Immature natural killer cell (primary cell): ENCODE measurements at regions not wholly inside any gene's neighbourhood (a gene's known extent, or its start where the extent isn't known, plus 50 kb on each side); places are given as distances from the start of the nearest gene placed in this dataset.
"Not testable (repeated sequence)": the region's sequence is repeated elsewhere in the genome, so short reads cannot be mapped to it uniquely, and the experiment has no call there.

Source experiments
- DNase-seq, 3 donors: peaks; one replicate each; pipeline ENCODE4 v3.0.0; 2022; ENCODE audit warnings: mixed read lengths in 1 of 3
- H3K27ac Mint-ChIP-seq, 6 donors: one replicate each; pipeline ENCODE4 v1.8.0; 2020; ENCODE audit warnings: mixed read lengths in 6 of 6, mild to moderate bottlenecking in 5 of 6, inconsistent platforms in 4 of 6, moderate library complexity in 3 of 6
- H3K27me3 Mint-ChIP-seq, 3 donors: one replicate each; pipeline ENCODE4 v1.8.0; 2020 to 2021; ENCODE audit warnings: low read depth in 3 of 3, mild to moderate bottlenecking in 3 of 3, mixed read lengths in 3 of 3, moderate library complexity in 3 of 3, inconsistent platforms in 1 of 3
- H3K36me3 Mint-ChIP-seq, 3 donors: one replicate each; pipeline ENCODE4 v1.8.0; 2020; ENCODE audit warnings: mixed read lengths in 3 of 3, inconsistent platforms in 2 of 3, mild to moderate bottlenecking in 2 of 3
- H3K4me1 Mint-ChIP-seq, 2 donors: one replicate each; pipeline ENCODE4 v1.8.0; 2020; ENCODE audit warnings: inconsistent platforms in 2 of 2, mild to moderate bottlenecking in 2 of 2, mixed read lengths in 2 of 2, moderate library complexity in 1 of 2
- H3K4me3 Mint-ChIP-seq, 5 donors: one replicate each; pipeline ENCODE4 v1.8.0; 2020; ENCODE audit warnings: mild to moderate bottlenecking in 5 of 5, mixed read lengths in 5 of 5, inconsistent platforms in 3 of 5, moderate library complexity in 3 of 5
- H3K9me3 Mint-ChIP-seq, 6 donors: one replicate each; pipeline ENCODE4 v1.8.0; 2020; ENCODE audit warnings: mild to moderate bottlenecking in 6 of 6, mixed read lengths in 6 of 6, inconsistent platforms in 4 of 6, moderate library complexity in 3 of 6

- H3K27ac Mint-ChIP-seq = no peak overlapping the region
- H3K36me3 Mint-ChIP-seq = no peaks in the 10 kb centered on the region
Measured at GRCh38 chr14:55908106-55908505, 210.1 kb upstream of the PELI2 start.

GRCh38 chr14:55909879-55910278 lies 208.3 kb upstream of the PELI2 start:
- no peak overlapping the region for H3K27ac Mint-ChIP-seq

More at GRCh38 chr14:55908106-55908505, 210.1 kb upstream of the PELI2 start:
- H3K9me3 Mint-ChIP-seq = peaks cover 0 to 2% (median 0%) of the 10 kb centered on the region in 6 donors
- peaks cover 0 to 3% (median 1%) of the 10 kb centered on the region in 3 donors for H3K27me3 Mint-ChIP-seq
- H3K4me1 Mint-ChIP-seq = no peaks in the 10 kb centered on the region
- H3K4me3 Mint-ChIP-seq = no peak overlapping the region
- no peak for DNase-seq

GRCh38 chr14:55910601-55911243 lies 207.5 kb upstream of the PELI2 start:
- Mint-ChIP-seq H3K9me3 (peaks cover 0 to 2% (median 0%) of the 10 kb centered on the region in 6 donors), H3K4me1 (no peaks in the 10 kb centered on the region), H3K27ac (no peak overlapping the region), H3K4me3 (no peak overlapping the region), H3K27me3 (peaks cover 1 to 4% (median 1%) of the 10 kb centered on the region in 3 donors), H3K36me3 (no peaks in the 10 kb centered on the region)
- no peak for DNase-seq

More at GRCh38 chr14:55909879-55910278, 208.3 kb upstream of the PELI2 start:
- Mint-ChIP-seq H3K9me3 (peaks cover 0 to 2% (median 0%) of the 10 kb centered on the region in 6 donors), H3K36me3 (no peaks in the 10 kb centered on the region), H3K4me1 (no peaks in the 10 kb centered on the region), H3K4me3 (no peak overlapping the region), H3K27me3 (peaks cover under 1 to 1% (median 1%) of the 10 kb centered on the region in 3 donors)
- DNase-seq = no peak

GRCh38 chr14:55911776-55912175 lies 206.4 kb upstream of the PELI2 start:
- no peak overlapping the region for H3K27ac Mint-ChIP-seq
- no peak for DNase-seq
- H3K27me3 Mint-ChIP-seq = peaks cover 1 to 4% (median 1%) of the 10 kb centered on the region in 3 donors
- no peaks in the 10 kb centered on the region for H3K4me1 Mint-ChIP-seq
- H3K4me3 Mint-ChIP-seq = no peak overlapping the region
- H3K36me3 Mint-ChIP-seq = no peaks in the 10 kb centered on the region
- peaks cover 0 to 2% (median 0%) of the 10 kb centered on the region in 6 donors for H3K9me3 Mint-ChIP-seq

- Mint-ChIP-seq H3K9me3 (peaks cover 0 to 2% (median 0%) of the 10 kb centered on the region in 6 donors), H3K4me1 (no peaks in the 10 kb centered on the region), H3K27me3 (peaks cover 0 to 8% (median 1%) of the 10 kb centered on the region in 3 donors), H3K4me3 (no peak overlapping the region), H3K36me3 (no peaks in the 10 kb centered on the region), H3K27ac (no peak overlapping the region)
- DNase-seq = no peak
Measured at GRCh38 chr14:55912344-55912743, 205.9 kb upstream of the PELI2 start.

- peaks cover 0 to 2% (median 0%) of the 10 kb centered on the region in 6 donors for H3K9me3 Mint-ChIP-seq
- no peak for DNase-seq
- peaks cover 0 to 9% (median 1%) of the 10 kb centered on the region in 3 donors for H3K27me3 Mint-ChIP-seq
- H3K27ac Mint-ChIP-seq = no peak overlapping the region
- no peaks in the 10 kb centered on the region for H3K36me3 Mint-ChIP-seq
- H3K4me1 Mint-ChIP-seq = no peaks in the 10 kb centered on the region
- H3K4me3 Mint-ChIP-seq = no peak overlapping the region
Measured at GRCh38 chr14:55913324-55914025, 204.7 kb upstream of the PELI2 start.

- H3K27me3 Mint-ChIP-seq = peaks cover 0 to 12% (median 3%) of the 10 kb centered on the region in 3 donors
- no peaks in the 10 kb centered on the region for H3K36me3 Mint-ChIP-seq
- no peak overlapping the region for H3K27ac Mint-ChIP-seq
- no peaks in the 10 kb centered on the region for H3K4me1 Mint-ChIP-seq
- H3K9me3 Mint-ChIP-seq = peaks cover 0 to 3% (median 0%) of the 10 kb centered on the region in 6 donors
- DNase-seq = no peak
- H3K4me3 Mint-ChIP-seq = no peak overlapping the region
Measured at GRCh38 chr14:55914771-55915170, 203.4 kb upstream of the PELI2 start.

- Mint-ChIP-seq H3K27ac (no peak overlapping the region), H3K4me3 (no peak overlapping the region), H3K27me3 (peaks cover 0 to 15% (median 3%) of the 10 kb centered on the region in 3 donors)
Measured at GRCh38 chr14:55915456-55915855, 202.8 kb upstream of the PELI2 start.

GRCh38 chr14:55919800-55920199 lies 198.4 kb upstream of the PELI2 start:
- H3K36me3 Mint-ChIP-seq, H3K4me1 Mint-ChIP-seq, H3K27ac Mint-ChIP-seq: not testable (repeated sequence)

More at GRCh38 chr14:55915456-55915855, 202.8 kb upstream of the PELI2 start:
- Mint-ChIP-seq H3K36me3 (no peaks in the 10 kb centered on the region), H3K4me1 (no peaks in the 10 kb centered on the region), H3K9me3 (peaks cover 0 to 3% (median 0%) of the 10 kb centered on the region in 6 donors)
- no peak for DNase-seq

GRCh38 chr14:55921511-55921910 lies 196.7 kb upstream of the PELI2 start:
- DNase-seq = no peak
- Mint-ChIP-seq H3K4me3 (no peak overlapping the region), H3K27me3 (peaks cover 2 to 10% (median 4%) of the 10 kb centered on the region in 3 donors), H3K4me1 (no peaks in the 10 kb centered on the region), H3K9me3 (peaks cover 0 to 5% (median 0%) of the 10 kb centered on the region in 6 donors), H3K36me3 (no peaks in the 10 kb centered on the region), H3K27ac (no peak overlapping the region)

More at GRCh38 chr14:55919800-55920199, 198.4 kb upstream of the PELI2 start:
- H3K4me3 Mint-ChIP-seq, H3K9me3 Mint-ChIP-seq, DNase-seq: not testable (repeated sequence)
- H3K27me3 Mint-ChIP-seq = peaks cover 2 to 15% (median 4%) of the 10 kb centered on the region in 3 donors

- peaks cover 2 to 7% (median 2%) of the 10 kb centered on the region in 3 donors for H3K27me3 Mint-ChIP-seq
- no peaks in the 10 kb centered on the region for H3K36me3 Mint-ChIP-seq
- no peak overlapping the region for H3K27ac Mint-ChIP-seq
- H3K9me3 Mint-ChIP-seq = peaks cover 0 to 3% (median 0%) of the 10 kb centered on the region in 6 donors
- no peak for DNase-seq
- no peak overlapping the region for H3K4me3 Mint-ChIP-seq
- H3K4me1 Mint-ChIP-seq = no peaks in the 10 kb centered on the region
Measured at GRCh38 chr14:55926007-55926406, 192.2 kb upstream of the PELI2 start.

- peaks cover 0 to 1% (median 0%) of the 10 kb centered on the region in 3 donors for H3K36me3 Mint-ChIP-seq
- no peak for DNase-seq
- peaks cover 0 to 3% (median 0%) of the 10 kb centered on the region in 6 donors for H3K9me3 Mint-ChIP-seq
- peaks cover 2 to 7% (median 4%) of the 10 kb centered on the region in 3 donors for H3K27me3 Mint-ChIP-seq
- no peak overlapping the region for H3K4me3 Mint-ChIP-seq
- H3K27ac Mint-ChIP-seq = no peak overlapping the region
- no peaks in the 10 kb centered on the region for H3K4me1 Mint-ChIP-seq
Measured at GRCh38 chr14:55927028-55927427, 191.2 kb upstream of the PELI2 start.

GRCh38 chr14:55928276-55928675 lies 189.9 kb upstream of the PELI2 start:
- Mint-ChIP-seq H3K27me3 (peaks cover 4 to 7% (median 6%) of the 10 kb centered on the region in 3 donors), H3K27ac (no peak overlapping the region), H3K4me1 (no peaks in the 10 kb centered on the region), H3K9me3 (peaks cover 0 to 3% (median 0%) of the 10 kb centered on the region in 6 donors), H3K36me3 (peaks cover 0 to 4% (median 0%) of the 10 kb centered on the region in 3 donors), H3K4me3 (no peak overlapping the region)
- DNase-seq = no peak

- Mint-ChIP-seq H3K4me3 (no peak overlapping the region), H3K9me3 (peaks cover 0 to 3% (median 0%) of the 10 kb centered on the region in 6 donors), H3K36me3 (peaks cover 0 to 4% (median 0%) of the 10 kb centered on the region in 3 donors), H3K27ac (no peak overlapping the region), H3K27me3 (peaks cover 2 to 6% (median 5%) of the 10 kb centered on the region in 3 donors), H3K4me1 (no peaks in the 10 kb centered on the region)
- no peak for DNase-seq
Measured at GRCh38 chr14:55929136-55929535, 189.1 kb upstream of the PELI2 start.
